ENCODE measurements at regions not wholly inside any gene's neighbourhood (a gene's known extent, or its start where the extent isn't known, plus 50 kb on each side); places are given as distances from the start of the nearest gene placed in this dataset.

DNA sequence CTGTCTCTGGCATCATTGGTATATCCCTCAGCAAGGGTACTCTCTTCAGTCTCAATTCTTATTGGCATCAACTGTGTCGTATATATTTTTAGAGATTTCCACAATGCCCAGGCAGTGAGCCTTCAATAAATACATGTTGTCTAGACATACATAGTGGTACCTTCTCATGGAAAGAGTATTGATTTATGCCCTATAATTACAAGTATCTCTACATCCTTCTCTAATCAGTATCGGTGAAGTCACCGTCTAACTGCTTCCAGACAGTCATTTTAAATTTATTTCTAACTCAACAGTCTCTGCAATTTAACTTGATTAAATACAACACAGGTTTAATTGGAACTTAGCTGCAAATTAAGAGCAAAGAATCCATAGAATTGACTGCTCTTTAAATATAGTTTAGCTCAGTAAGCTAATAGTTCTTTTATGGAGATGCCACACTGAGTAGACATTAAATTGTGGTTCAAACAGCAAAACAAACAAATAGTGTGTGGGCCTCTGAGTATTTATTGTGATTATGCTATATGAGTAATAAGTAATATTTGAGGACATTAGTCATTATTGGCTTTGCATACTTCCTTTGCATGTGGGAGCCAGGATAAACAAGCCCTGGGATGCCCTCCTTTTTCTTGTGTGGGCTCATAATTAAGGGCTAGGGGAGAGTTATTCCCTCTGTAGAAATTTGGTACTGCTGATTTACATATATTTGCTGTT lies 126.9 kb upstream of the DUSP10 start:
- POLR2A ChIA-PET = no interaction called here
- Histone ChIP-seq H3K9me3 (ENCODE audit: control insufficient read depth, insufficient read depth, low read depth, low read length) (no peaks in the 10 kb centered on the region), H3K4me3 (ENCODE audit: low read depth, low read length) (no peak overlapping the region), H3K27ac (ENCODE audit: extremely low read depth, low read depth, low read length) (no peak overlapping the region), H3K4me1 (ENCODE audit: control insufficient read depth, insufficient read depth, low read length) (peaks cover 5% of the 10 kb centered on the region; the same call in 1 of the 2 replicates), H3K36me3 (ENCODE audit: control insufficient read depth in 2 of 2, insufficient read depth in 1 of 2, low read length in 2 of 2) (no peaks in the 10 kb centered on the region)
- TF ChIP-seq ZNF837 (tag by site-specific recombination; IDR thresholded peaks at IDR 0.05) = no peak
- peak; percentile 52 for TF ChIP-seq ZFHX2 (tag by site-specific recombination; conservative IDR thresholded peaks at IDR 0.05)
- TF ChIP-seq ZNF366 (tag by site-specific recombination; conservative IDR thresholded peaks at IDR 0.05) = peak; percentile 63
- TF ChIP-seq SP7 (tag by site-specific recombination; IDR thresholded peaks at IDR 0.05) = peak; percentile 78
- TF ChIP-seq, protein P1, sequence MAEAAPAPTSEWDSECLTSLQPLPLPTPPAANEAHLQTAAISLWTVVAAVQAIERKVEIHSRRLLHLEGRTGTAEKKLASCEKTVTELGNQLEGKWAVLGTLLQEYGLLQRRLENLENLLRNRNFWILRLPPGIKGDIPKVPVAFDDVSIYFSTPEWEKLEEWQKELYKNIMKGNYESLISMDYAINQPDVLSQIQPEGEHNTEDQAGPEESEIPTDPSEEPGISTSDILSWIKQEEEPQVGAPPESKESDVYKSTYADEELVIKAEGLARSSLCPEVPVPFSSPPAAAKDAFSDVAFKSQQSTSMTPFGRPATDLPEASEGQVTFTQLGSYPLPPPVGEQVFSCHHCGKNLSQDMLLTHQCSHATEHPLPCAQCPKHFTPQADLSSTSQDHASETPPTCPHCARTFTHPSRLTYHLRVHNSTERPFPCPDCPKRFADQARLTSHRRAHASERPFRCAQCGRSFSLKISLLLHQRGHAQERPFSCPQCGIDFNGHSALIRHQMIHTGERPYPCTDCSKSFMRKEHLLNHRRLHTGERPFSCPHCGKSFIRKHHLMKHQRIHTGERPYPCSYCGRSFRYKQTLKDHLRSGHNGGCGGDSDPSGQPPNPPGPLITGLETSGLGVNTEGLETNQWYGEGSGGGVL (tag by site-specific recombination; IDR thresholded peaks at IDR 0.05) = 0 out of 2 replicates have a peak, but pooled peaks have one; percentile 12
- TF ChIP-seq ZNF626 (tag by site-specific recombination; IDR thresholded peaks at IDR 0.05) = no peak
- CTCF ChIA-PET = interaction anchor here (1.1 to 1.6 kb wide), 2 partner anchors 18 to 391 kb away, joined by 3 to 7 read pairs; no protein-coding TSS in a partner anchor

DNA sequence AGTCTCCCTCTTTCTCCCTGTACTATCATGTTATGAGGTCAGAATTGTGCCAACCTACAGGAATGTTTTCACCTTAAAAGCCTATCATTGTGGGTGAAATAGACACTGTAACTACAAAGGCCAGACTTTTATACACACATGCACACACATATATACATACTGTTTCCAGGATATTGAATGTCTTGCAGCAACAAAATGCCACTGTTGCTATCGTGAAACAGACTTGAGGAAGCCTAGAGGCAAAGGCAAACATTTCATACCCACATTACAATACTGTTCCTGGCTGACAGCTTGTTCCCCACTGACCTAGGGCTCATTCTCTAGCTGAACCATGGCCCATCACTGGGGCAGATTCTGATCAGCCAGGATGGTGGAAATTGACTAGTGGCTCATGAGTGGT lies 125.1 kb upstream of the DUSP10 start:
- POLR2A ChIA-PET = no interaction called here
- no peaks in the 10 kb centered on the region for H3K36me3 ChIP-seq (ENCODE audit: control insufficient read depth in 2 of 2, insufficient read depth in 1 of 2, low read length in 2 of 2)
- H3K27ac ChIP-seq (ENCODE audit: extremely low read depth, low read depth, low read length) = no peak overlapping the region
- no peak overlapping the region for H3K4me3 ChIP-seq (ENCODE audit: low read depth, low read length)
- CTCF ChIA-PET = interaction anchor here (1.6 kb wide), 1 partner anchor 20 kb away, joined by 7 read pairs; no protein-coding TSS in a partner anchor
- H3K9me3 ChIP-seq (ENCODE audit: control insufficient read depth, insufficient read depth, low read depth, low read length) = no peaks in the 10 kb centered on the region
- peaks cover 5% of the 10 kb centered on the region; the same call in 1 of the 2 replicates for H3K4me1 ChIP-seq (ENCODE audit: control insufficient read depth, insufficient read depth, low read length)
- TF ChIP-seq ZNF211 (tag by site-specific recombination; IDR thresholded peaks at IDR 0.05; ENCODE audit: low read depth) = no peak
- no peak for TF ChIP-seq ZNF544 (tag by site-specific recombination; IDR thresholded peaks at IDR 0.05)
- TF ChIP-seq ZNF274 (IDR thresholded peaks at IDR 0.05; ENCODE audit: low read length) = no peak
- TF ChIP-seq ZNF274 (tag by site-specific recombination; IDR thresholded peaks at IDR 0.05; ENCODE audit: borderline replicate concordance) = no peak

DNA sequence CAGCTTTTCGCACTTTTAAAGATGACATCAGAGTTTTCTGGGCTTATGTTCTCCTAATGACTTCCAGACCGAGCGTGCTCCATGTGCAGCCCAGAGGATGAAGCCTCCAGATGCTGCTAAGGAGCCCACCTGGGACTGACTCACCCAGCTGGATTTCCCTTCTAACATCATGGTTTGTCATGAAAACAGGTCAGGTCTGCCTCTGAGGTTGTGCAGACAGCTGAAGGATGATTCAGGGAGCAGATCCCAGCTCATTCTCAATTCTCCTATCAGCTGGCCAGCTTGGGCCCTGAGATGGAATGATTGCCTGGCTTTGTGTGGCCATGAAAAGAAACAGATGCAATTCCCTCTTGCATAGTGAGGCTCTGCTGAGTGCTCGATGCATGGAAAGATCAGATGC lies 123.9 kb upstream of the DUSP10 start:
- ChIA-PET CTCF (no interaction called here), POLR2A (interaction anchor here (1.5 kb wide), 1 partner anchor 124 kb away, joined by 3 read pairs; the partner anchor contains the start of gene DUSP10)
- no peaks in the 10 kb centered on the region for H3K9me3 ChIP-seq (ENCODE audit: control insufficient read depth, insufficient read depth, low read depth, low read length)
- H3K36me3 ChIP-seq (ENCODE audit: control insufficient read depth in 2 of 2, insufficient read depth in 1 of 2, low read length in 2 of 2) = no peaks in the 10 kb centered on the region
- H3K4me3 ChIP-seq (ENCODE audit: low read depth, low read length) = no peak overlapping the region
- peaks cover 5% of the 10 kb centered on the region; the same call in 1 of the 2 replicates for H3K4me1 ChIP-seq (ENCODE audit: control insufficient read depth, insufficient read depth, low read length)
- H3K27ac ChIP-seq (ENCODE audit: extremely low read depth, low read depth, low read length) = no peak overlapping the region
- no peak for TF ChIP-seq ZNF596 (tag by site-specific recombination; IDR thresholded peaks at IDR 0.05)
- no peak for TF ChIP-seq ZNF311 (tag by site-specific recombination; IDR thresholded peaks at IDR 0.05; ENCODE audit: borderline replicate concordance)
- no peak for TF ChIP-seq ZSCAN16 (tag by site-specific recombination; IDR thresholded peaks at IDR 0.05)
- TF ChIP-seq GLIS2 (tag by site-specific recombination; IDR thresholded peaks at IDR 0.05) = no peak
- TF ChIP-seq, protein P2, sequence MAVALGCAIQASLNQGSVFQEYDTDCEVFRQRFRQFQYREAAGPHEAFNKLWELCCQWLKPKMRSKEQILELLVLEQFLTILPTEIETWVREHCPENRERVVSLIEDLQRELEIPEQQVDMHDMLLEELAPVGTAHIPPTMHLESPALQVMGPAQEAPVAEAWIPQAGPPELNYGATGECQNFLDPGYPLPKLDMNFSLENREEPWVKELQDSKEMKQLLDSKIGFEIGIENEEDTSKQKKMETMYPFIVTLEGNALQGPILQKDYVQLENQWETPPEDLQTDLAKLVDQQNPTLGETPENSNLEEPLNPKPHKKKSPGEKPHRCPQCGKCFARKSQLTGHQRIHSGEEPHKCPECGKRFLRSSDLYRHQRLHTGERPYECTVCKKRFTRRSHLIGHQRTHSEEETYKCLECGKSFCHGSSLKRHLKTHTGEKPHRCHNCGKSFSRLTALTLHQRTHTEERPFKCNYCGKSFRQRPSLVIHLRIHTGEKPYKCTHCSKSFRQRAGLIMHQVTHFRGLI (tag by site-specific recombination; IDR thresholded peaks at IDR 0.05) = no peak
- no peak for TF ChIP-seq ZNF2 (tag by site-specific recombination; IDR thresholded peaks at IDR 0.05)
- TF ChIP-seq, protein P3, sequence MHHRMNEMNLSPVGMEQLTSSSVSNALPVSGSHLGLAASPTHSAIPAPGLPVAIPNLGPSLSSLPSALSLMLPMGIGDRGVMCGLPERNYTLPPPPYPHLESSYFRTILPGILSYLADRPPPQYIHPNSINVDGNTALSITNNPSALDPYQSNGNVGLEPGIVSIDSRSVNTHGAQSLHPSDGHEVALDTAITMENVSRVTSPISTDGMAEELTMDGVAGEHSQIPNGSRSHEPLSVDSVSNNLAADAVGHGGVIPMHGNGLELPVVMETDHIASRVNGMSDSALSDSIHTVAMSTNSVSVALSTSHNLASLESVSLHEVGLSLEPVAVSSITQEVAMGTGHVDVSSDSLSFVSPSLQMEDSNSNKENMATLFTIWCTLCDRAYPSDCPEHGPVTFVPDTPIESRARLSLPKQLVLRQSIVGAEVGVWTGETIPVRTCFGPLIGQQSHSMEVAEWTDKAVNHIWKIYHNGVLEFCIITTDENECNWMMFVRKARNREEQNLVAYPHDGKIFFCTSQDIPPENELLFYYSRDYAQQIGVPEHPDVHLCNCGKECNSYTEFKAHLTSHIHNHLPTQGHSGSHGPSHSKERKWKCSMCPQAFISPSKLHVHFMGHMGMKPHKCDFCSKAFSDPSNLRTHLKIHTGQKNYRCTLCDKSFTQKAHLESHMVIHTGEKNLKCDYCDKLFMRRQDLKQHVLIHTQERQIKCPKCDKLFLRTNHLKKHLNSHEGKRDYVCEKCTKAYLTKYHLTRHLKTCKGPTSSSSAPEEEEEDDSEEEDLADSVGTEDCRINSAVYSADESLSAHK (tag by site-specific recombination; IDR thresholded peaks at IDR 0.05) = no peak
- no peak for TF ChIP-seq GLI2 (tag by site-specific recombination; IDR thresholded peaks at IDR 0.05; ENCODE audit: borderline replicate concordance, low read depth)
- no peak for TF ChIP-seq ZNF837 (tag by site-specific recombination; IDR thresholded peaks at IDR 0.05)
- TF ChIP-seq, protein P4, sequence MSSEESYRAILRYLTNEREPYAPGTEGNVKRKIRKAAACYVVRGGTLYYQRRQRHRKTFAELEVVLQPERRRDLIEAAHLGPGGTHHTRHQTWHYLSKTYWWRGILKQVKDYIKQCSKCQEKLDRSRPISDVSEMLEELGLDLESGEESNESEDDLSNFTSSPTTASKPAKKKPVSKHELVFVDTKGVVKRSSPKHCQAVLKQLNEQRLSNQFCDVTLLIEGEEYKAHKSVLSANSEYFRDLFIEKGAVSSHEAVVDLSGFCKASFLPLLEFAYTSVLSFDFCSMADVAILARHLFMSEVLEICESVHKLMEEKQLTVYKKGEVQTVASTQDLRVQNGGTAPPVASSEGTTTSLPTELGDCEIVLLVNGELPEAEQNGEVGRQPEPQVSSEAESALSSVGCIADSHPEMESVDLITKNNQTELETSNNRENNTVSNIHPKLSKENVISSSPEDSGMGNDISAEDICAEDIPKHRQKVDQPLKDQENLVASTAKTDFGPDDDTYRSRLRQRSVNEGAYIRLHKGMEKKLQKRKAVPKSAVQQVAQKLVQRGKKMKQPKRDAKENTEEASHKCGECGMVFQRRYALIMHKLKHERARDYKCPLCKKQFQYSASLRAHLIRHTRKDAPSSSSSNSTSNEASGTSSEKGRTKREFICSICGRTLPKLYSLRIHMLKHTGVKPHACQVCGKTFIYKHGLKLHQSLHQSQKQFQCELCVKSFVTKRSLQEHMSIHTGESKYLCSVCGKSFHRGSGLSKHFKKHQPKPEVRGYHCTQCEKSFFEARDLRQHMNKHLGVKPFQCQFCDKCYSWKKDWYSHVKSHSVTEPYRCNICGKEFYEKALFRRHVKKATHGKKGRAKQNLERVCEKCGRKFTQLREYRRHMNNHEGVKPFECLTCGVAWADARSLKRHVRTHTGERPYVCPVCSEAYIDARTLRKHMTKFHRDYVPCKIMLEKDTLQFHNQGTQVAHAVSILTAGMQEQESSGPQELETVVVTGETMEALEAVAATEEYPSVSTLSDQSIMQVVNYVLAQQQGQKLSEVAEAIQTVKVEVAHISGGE (tag by site-specific recombination; conservative IDR thresholded peaks at IDR 0.05; ENCODE audit: low read depth) = no peak

All from HEK293 (cell line).